Stomach smooth muscle (tissue), 2 donors: ENCODE measurements at regions not wholly inside any gene's neighbourhood (a gene's known extent, or its start where the extent isn't known, plus 50 kb on each side); places are given as distances from the start of the nearest gene placed in this dataset.

Source experiments
- H3K27ac ChIP-seq: one replicate; pipeline ENCODE4 v1.7.0; 2013; ENCODE audit warnings: mild to moderate bottlenecking, low read length, inconsistent platforms
- H3K27me3 ChIP-seq, 2 donors: one replicate each; pipeline ENCODE4 v1.7.0; 2013; ENCODE audit warnings: low read length in 2 of 2; ENCODE audit not compliant: insufficient read depth in 2 of 2, control insufficient read depth in 1 of 2
- H3K36me3 ChIP-seq, 2 donors: one replicate each; pipeline ENCODE4 v1.7.0; 2013; ENCODE audit warnings: low read length in 2 of 2; ENCODE audit not compliant: control insufficient read depth in 2 of 2, insufficient read depth in 2 of 2
- H3K4me1 ChIP-seq: one replicate; pipeline ENCODE4 v1.7.0; 2013; ENCODE audit warnings: low read length; ENCODE audit not compliant: control insufficient read depth, insufficient read depth
- H3K4me3 ChIP-seq, 2 donors: one replicate each; pipeline ENCODE4 v1.7.0; 2013; ENCODE audit warnings: low read length in 2 of 2
- H3K9ac ChIP-seq, 2 donors: one replicate each; pipeline ENCODE4 v1.7.0; 2013; ENCODE audit warnings: low read length in 2 of 2, mild to moderate bottlenecking in 1 of 2
- H3K9me3 ChIP-seq, 2 donors: one replicate each; pipeline ENCODE4 v1.7.0; 2013; ENCODE audit warnings: low read length in 2 of 2; ENCODE audit not compliant: control insufficient read depth in 2 of 2
- donor health status: healthy.
- donor health status: Pancreatic carcinoma.

GRCh38 chr1:4973341-4973740 lies 318.9 kb downstream of the AJAP1 start:
- no peak overlapping the region for H3K4me3 ChIP-seq
- peaks cover 2 to 3% of the 10 kb centered on the region in 2 donors for H3K27me3 ChIP-seq
- no peak overlapping the region for H3K9ac ChIP-seq
- H3K27ac ChIP-seq: no peak overlapping the region
- no peaks in the 10 kb centered on the region for H3K4me1 ChIP-seq
- H3K36me3 ChIP-seq: no peaks in the 10 kb centered on the region
- H3K9me3 ChIP-seq: no peaks in the 10 kb centered on the region

- no peak overlapping the region for H3K27ac ChIP-seq
- H3K4me3 ChIP-seq: no peak overlapping the region
- peaks cover 2 to 3% of the 10 kb centered on the region in 2 donors for H3K27me3 ChIP-seq
- no peak overlapping the region for H3K9ac ChIP-seq
- no peaks in the 10 kb centered on the region for H3K36me3 ChIP-seq
- no peaks in the 10 kb centered on the region for H3K9me3 ChIP-seq
- no peaks in the 10 kb centered on the region for H3K4me1 ChIP-seq
Observed at GRCh38 chr1:4972761-4973320, 318.4 kb downstream of the AJAP1 start.

GRCh38 chr1:4971666-4972065 lies 317.3 kb downstream of the AJAP1 start:
- Histone ChIP-seq H3K9ac (no peak overlapping the region), H3K4me3 (no peak overlapping the region), H3K36me3 (no peaks in the 10 kb centered on the region), H3K9me3 (no peaks in the 10 kb centered on the region), H3K4me1 (no peaks in the 10 kb centered on the region), H3K27ac (no peak overlapping the region), H3K27me3 (peaks cover 2 to 3% of the 10 kb centered on the region in 2 donors)

- no peaks in the 10 kb centered on the region for H3K4me1 ChIP-seq
- H3K9ac ChIP-seq: no peak overlapping the region
- H3K36me3 ChIP-seq: no peaks in the 10 kb centered on the region
- H3K9me3 ChIP-seq: no peaks in the 10 kb centered on the region
- H3K27ac ChIP-seq: no peak overlapping the region
- H3K4me3 ChIP-seq: no peak overlapping the region
- H3K27me3 ChIP-seq: peaks cover 0 to 2% of the 10 kb centered on the region in 2 donors
Observed at GRCh38 chr1:4970532-4970931, 316.1 kb downstream of the AJAP1 start.

GRCh38 chr1:4969556-4970129 lies 315.2 kb downstream of the AJAP1 start:
- Histone ChIP-seq H3K36me3 (no peaks in the 10 kb centered on the region), H3K4me1 (no peaks in the 10 kb centered on the region), H3K9me3 (no peaks in the 10 kb centered on the region), H3K27ac (no peak overlapping the region), H3K4me3 (no peak overlapping the region), H3K27me3 (peaks cover 0 to 2% of the 10 kb centered on the region in 2 donors), H3K9ac (no peak overlapping the region)

GRCh38 chr1:4965346-4966075 lies 311.1 kb downstream of the AJAP1 start:
- Histone ChIP-seq H3K27me3 (peaks cover 2% of the 10 kb centered on the region in 2 donors), H3K27ac (no peak overlapping the region), H3K4me1 (no peaks in the 10 kb centered on the region), H3K4me3 (no peak overlapping the region), H3K9ac (no peak overlapping the region), H3K36me3 (no peaks in the 10 kb centered on the region), H3K9me3 (no peaks in the 10 kb centered on the region)

GRCh38 chr1:4964634-4965345 lies 310.4 kb downstream of the AJAP1 start:
- Histone ChIP-seq H3K36me3 (no peaks in the 10 kb centered on the region), H3K27me3 (peaks cover 2% of the 10 kb centered on the region in 2 donors), H3K9me3 (no peaks in the 10 kb centered on the region), H3K4me3 (no peak overlapping the region), H3K9ac (no peak overlapping the region), H3K4me1 (no peaks in the 10 kb centered on the region), H3K27ac (no peak overlapping the region)

- Histone ChIP-seq H3K27me3 (peaks cover 0 to 2% of the 10 kb centered on the region in 2 donors), H3K4me3 (no peak overlapping the region), H3K36me3 (no peaks in the 10 kb centered on the region), H3K9me3 (no peaks in the 10 kb centered on the region), H3K4me1 (no peaks in the 10 kb centered on the region), H3K27ac (no peak overlapping the region), H3K9ac (no peak overlapping the region)
Observed at GRCh38 chr1:4963251-4963650, 308.8 kb downstream of the AJAP1 start.

- Histone ChIP-seq H3K27me3 (peaks cover 0 to 2% of the 10 kb centered on the region in 2 donors), H3K4me1 (no peaks in the 10 kb centered on the region), H3K27ac (no peak overlapping the region), H3K4me3 (no peak overlapping the region), H3K36me3 (no peaks in the 10 kb centered on the region), H3K9me3 (no peaks in the 10 kb centered on the region), H3K9ac (no peak overlapping the region)
Observed at GRCh38 chr1:4962836-4963235, 308.4 kb downstream of the AJAP1 start.

GRCh38 chr1:4961935-4962645 lies 307.7 kb downstream of the AJAP1 start:
- Histone ChIP-seq H3K4me3 (no peak overlapping the region), H3K36me3 (no peaks in the 10 kb centered on the region), H3K4me1 (no peaks in the 10 kb centered on the region), H3K9me3 (no peaks in the 10 kb centered on the region), H3K27me3 (peaks cover 0 to 5% of the 10 kb centered on the region in 2 donors), H3K27ac (no peak overlapping the region), H3K9ac (no peak overlapping the region)
